ENCODE measurements at regions not wholly inside any gene's neighbourhood (a gene's known extent, or its start where the extent isn't known, plus 50 kb on each side); places are given as distances from the start of the nearest gene placed in this dataset.

GRCh38 chr11:96961931-96962330 is 572.1 kb downstream of the JRKL start:
- BruUV-seq (replicated peaks) = no TSS peak
- H3K4me1 ChIP-seq (replicated peaks; ENCODE audit: insufficient read depth) = no peaks in the 10 kb centered on the region

GRCh38 chr11:96963375-96963774 is 573.6 kb downstream of the JRKL start:
- CTCF ChIA-PET = no interaction called here
- no TSS peak for BruUV-seq (replicated peaks)
- H3K27ac ChIP-seq = no peak overlapping the region

More at GRCh38 chr11:96961931-96962330, 572.1 kb downstream of the JRKL start:
- Histone ChIP-seq H3K36me3 (ENCODE audit: low read depth) (no peaks in the 10 kb centered on the region), H3K9me3 (ENCODE audit: insufficient read depth, low read depth) (no peaks in the 10 kb centered on the region; the same call in 1 of the 2 replicates), H3F3A (ENCODE audit: insufficient read depth, low read depth) (no peaks in the 10 kb centered on the region), H2AFZ (no peak overlapping the region), H3K9me2 (ENCODE audit: insufficient read depth) (no peaks in the 10 kb centered on the region), H3K27ac (no peak overlapping the region), H3K79me2 (ENCODE audit: low read depth) (no peaks in the 10 kb centered on the region), H3K27me3 (ENCODE audit: insufficient read depth, low read depth) (no peaks in the 10 kb centered on the region), H3K4me3 (no peak overlapping the region), H4K20me1 (ENCODE audit: insufficient read depth) (no peaks in the 10 kb centered on the region), H3K4me2 (no peak overlapping the region)
- no peak for TF ChIP-seq CTCF (conservative IDR thresholded peaks at IDR 0.05)
- no peak for TF ChIP-seq EZH2 (IDR thresholded peaks at IDR 0.05; ENCODE audit: low read depth)
- POLR2A ChIA-PET (ENCODE audit: unreplicated experiment) = no interaction called here
- DNase-seq = no peak
- CTCF ChIA-PET = no interaction called here
- intact Hi-C loops (cut with micrococcal nuclease; ENCODE audit: unreplicated experiment) = no loop called here

GRCh38 chr11:96964661-96965060 is 574.8 kb downstream of the JRKL start:
- CTCF ChIA-PET = interaction anchor here (0.6 kb wide), 1 partner anchor 59 kb away, joined by 3 read pairs; no protein-coding TSS in a partner anchor
- Histone ChIP-seq H3F3A (ENCODE audit: insufficient read depth, low read depth) (no peaks in the 10 kb centered on the region), H3K27me3 (ENCODE audit: insufficient read depth, low read depth) (no peaks in the 10 kb centered on the region), H3K9me2 (ENCODE audit: insufficient read depth) (no peaks in the 10 kb centered on the region), H3K4me2 (no peak overlapping the region), H3K4me3 (no peak overlapping the region), H3K9me3 (ENCODE audit: insufficient read depth, low read depth) (no peaks in the 10 kb centered on the region; the same call in 1 of the 2 replicates), H2AFZ (no peak overlapping the region), H3K36me3 (ENCODE audit: low read depth) (no peaks in the 10 kb centered on the region), H3K4me1 (replicated peaks; ENCODE audit: insufficient read depth) (no peaks in the 10 kb centered on the region), H3K79me2 (ENCODE audit: low read depth) (no peaks in the 10 kb centered on the region), H3K27ac (no peak overlapping the region), H4K20me1 (ENCODE audit: insufficient read depth) (no peaks in the 10 kb centered on the region)
- DNase-seq = no peak
- TF ChIP-seq EZH2 (IDR thresholded peaks at IDR 0.05; ENCODE audit: low read depth) = no peak
- no peak for TF ChIP-seq CTCF (conservative IDR thresholded peaks at IDR 0.05)
- POLR2A ChIA-PET (ENCODE audit: unreplicated experiment) = no interaction called here
- no TSS peak for BruUV-seq (replicated peaks)
- intact Hi-C loops (cut with micrococcal nuclease; ENCODE audit: unreplicated experiment) = no loop called here

More at GRCh38 chr11:96963375-96963774, 573.6 kb downstream of the JRKL start:
- H3K79me2 ChIP-seq (ENCODE audit: low read depth) = no peaks in the 10 kb centered on the region
- H3K4me1 ChIP-seq (replicated peaks; ENCODE audit: insufficient read depth) = no peaks in the 10 kb centered on the region
- no peaks in the 10 kb centered on the region for H3K36me3 ChIP-seq (ENCODE audit: low read depth)
- H3K4me2 ChIP-seq = no peak overlapping the region
- no peak overlapping the region for H3K4me3 ChIP-seq
- TF ChIP-seq CTCF (conservative IDR thresholded peaks at IDR 0.05) (no peak), EZH2 (IDR thresholded peaks at IDR 0.05; ENCODE audit: low read depth) (no peak)
- H3F3A ChIP-seq (ENCODE audit: insufficient read depth, low read depth) = no peaks in the 10 kb centered on the region
- no peaks in the 10 kb centered on the region for H3K9me2 ChIP-seq (ENCODE audit: insufficient read depth)
- H3K27me3 ChIP-seq (ENCODE audit: insufficient read depth, low read depth) = no peaks in the 10 kb centered on the region
- no peak overlapping the region for H2AFZ ChIP-seq
- no peak for DNase-seq
- H4K20me1 ChIP-seq (ENCODE audit: insufficient read depth) = no peaks in the 10 kb centered on the region
- H3K9me3 ChIP-seq (ENCODE audit: insufficient read depth, low read depth) = no peaks in the 10 kb centered on the region; the same call in 1 of the 2 replicates
- intact Hi-C loops (cut with micrococcal nuclease; ENCODE audit: unreplicated experiment) = no loop called here
- POLR2A ChIA-PET (ENCODE audit: unreplicated experiment) = no interaction called here

All from PC-9 (cell line).